CD14-positive monocyte (primary cell): ENCODE measurements at regions not wholly inside any gene's neighbourhood (a gene's known extent, or its start where the extent isn't known, plus 50 kb on each side); places are given as distances from the start of the nearest gene placed in this dataset.
"Not testable (repeated sequence)": the region's sequence is repeated elsewhere in the genome, so short reads cannot be mapped to it uniquely, and the experiment has no call there.

Experiments used
- DNase-seq, 3 donors: peaks; one replicate each; pipeline ENCODE4 v3.0.0-alpha.2; 2011 to 2022
- H2AFZ ChIP-seq: 2 replicates; pipeline ENCODE4 v1.6.0; 2012; ENCODE audit warnings: mild to moderate bottlenecking, low read depth, low read length, inconsistent platforms; ENCODE audit not compliant: insufficient read depth, poor library complexity, severe bottlenecking
- H3K27ac ChIP-seq, 2 donors: 1 replicate in 1 of 2; 2 replicates in 1 of 2; pipeline ENCODE4 v1.5.1; 2012 to 2013; ENCODE audit warnings: low read length in 2 of 2, control low read depth in 1 of 2, inconsistent platforms in 1 of 2, low read depth in 1 of 2, mild to moderate bottlenecking in 1 of 2
- H3K27me3 ChIP-seq, 2 donors: one replicate each; pipeline versions ENCODE4 v1.6.0 to v1.6.1; 2011 to 2013; ENCODE audit warnings: low read length in 2 of 2; ENCODE audit not compliant: control insufficient read depth in 2 of 2, insufficient read depth in 2 of 2
- H3K36me3 ChIP-seq, 2 donors: replicated peaks in 1 of 2; 1 replicate in 1 of 2; 2 replicates in 1 of 2; pipeline versions ENCODE4 v1.5.1 to v1.6.1; 2012 to 2013; ENCODE audit warnings: low read length in 2 of 2, control low read depth in 1 of 2, inconsistent platforms in 1 of 2, mild to moderate bottlenecking in 1 of 2; ENCODE audit not compliant: insufficient read depth in 2 of 2, control insufficient read depth in 1 of 2
- H3K4me1 ChIP-seq, 2 donors: 1 replicate in 1 of 2; 2 replicates in 1 of 2; pipeline versions ENCODE4 v1.5.1 to v1.6.1; 2012 to 2013; ENCODE audit warnings: low read length in 2 of 2, control low read depth in 1 of 2, inconsistent platforms in 1 of 2, mild to moderate bottlenecking in 1 of 2, moderate library complexity in 1 of 2; ENCODE audit not compliant: insufficient read depth in 2 of 2, control insufficient read depth in 1 of 2
- H3K4me2 ChIP-seq: replicated peaks from 2 replicates; pipeline ENCODE3; 2012; ENCODE audit warnings: low read length, moderate library complexity, mild to moderate bottlenecking; ENCODE audit not compliant: poor library complexity, severe bottlenecking; ENCODE audit errors: extremely low read depth
- H3K4me3 ChIP-seq, 3 experiments: fragments of 200-600 bp in 1 of 3; sonication (generic) in 1 of 3; replicated peaks in 1 of 3; 1 replicate in 2 of 3; 2 replicates in 1 of 3; pipeline ENCODE4 v1.5.1; 2011 to 2013; ENCODE audit warnings: low read length in 3 of 3, mild to moderate bottlenecking in 3 of 3, control low read depth in 2 of 3, low read depth in 2 of 3, inconsistent platforms in 1 of 3, moderate library complexity in 1 of 3
- H3K79me2 ChIP-seq: 2 replicates; pipeline ENCODE4 v1.6.0; 2012; ENCODE audit warnings: mild to moderate bottlenecking, control low read depth, inconsistent platforms, low read length, moderate library complexity; ENCODE audit not compliant: insufficient read depth
- H3K9ac ChIP-seq: 2 replicates; pipeline ENCODE4 v1.6.0; 2017; ENCODE audit warnings: low read length, mild to moderate bottlenecking; ENCODE audit not compliant: insufficient read depth, poor library complexity, severe bottlenecking
- H3K9me3 ChIP-seq, 2 donors: replicated peaks in 1 of 2; 1 replicate in 1 of 2; 2 replicates in 1 of 2; pipeline versions ENCODE4 v1.5.1 to v1.6.1; 2012 to 2013; ENCODE audit warnings: low read length in 2 of 2, control low read depth in 1 of 2; ENCODE audit not compliant: control insufficient read depth in 1 of 2, insufficient read depth in 1 of 2
- H4K20me1 ChIP-seq: 2 replicates; pipeline ENCODE4 v1.6.0; 2012; ENCODE audit warnings: mild to moderate bottlenecking, low read length, control low read depth, moderate library complexity; ENCODE audit not compliant: insufficient read depth
- H3K27ac Mint-ChIP-seq, 7 donors: one replicate each; pipeline ENCODE4 v1.8.0; 2020; ENCODE audit warnings: mild to moderate bottlenecking in 7 of 7, mixed read lengths in 7 of 7, moderate library complexity in 6 of 7, inconsistent platforms in 2 of 7
- H3K27me3 Mint-ChIP-seq, 3 donors: one replicate each; pipeline ENCODE4 v1.8.0; 2021 to 2022; ENCODE audit warnings: low read depth in 3 of 3, mild to moderate bottlenecking in 3 of 3, mixed read lengths in 3 of 3, moderate library complexity in 3 of 3, inconsistent platforms in 1 of 3
- H3K36me3 Mint-ChIP-seq, 2 donors: one replicate each; pipeline ENCODE4 v1.8.0; 2020; ENCODE audit warnings: mixed read lengths in 2 of 2, inconsistent platforms in 1 of 2, mild to moderate bottlenecking in 1 of 2
- H3K4me1 Mint-ChIP-seq: one replicate; pipeline ENCODE4 v1.8.0; 2020; ENCODE audit warnings: mild to moderate bottlenecking, mixed read lengths
- H3K4me3 Mint-ChIP-seq, 2 donors: one replicate each; pipeline ENCODE4 v1.8.0; 2020; ENCODE audit warnings: mild to moderate bottlenecking in 2 of 2, mixed read lengths in 2 of 2, moderate library complexity in 1 of 2
- H3K9me3 Mint-ChIP-seq, 7 donors: one replicate each; pipeline ENCODE4 v1.8.0; 2020 to 2022; ENCODE audit warnings: mixed read lengths in 7 of 7, mild to moderate bottlenecking in 6 of 7, moderate library complexity in 6 of 7, inconsistent platforms in 2 of 7
- WGBS: methylation state at CpG from one replicate; pipeline ENCODE4 v1.1.5; 2013; ENCODE audit warnings: missing lambda C conversion rate; ENCODE audit not compliant: insufficient coverage; 5-methylcytosine and 5-hydroxymethylcytosine counted together
- intact Hi-C, 2 donors: fragments of 100-400 bp; cut with micrococcal nuclease; formaldehyde crosslinking; loops; one replicate each; pipeline versions ENCODE4 v1.15.0 to v1.15.1; 2023
- TF ChIP-seq, protein P1 (sequence below): fragments of 200-600 bp; IDR thresholded peaks from one replicate; pipeline ENCODE4 v1.8.0; 2022; ENCODE audit warnings: antibody characterized with exemption, mild to moderate bottlenecking

DNA sequence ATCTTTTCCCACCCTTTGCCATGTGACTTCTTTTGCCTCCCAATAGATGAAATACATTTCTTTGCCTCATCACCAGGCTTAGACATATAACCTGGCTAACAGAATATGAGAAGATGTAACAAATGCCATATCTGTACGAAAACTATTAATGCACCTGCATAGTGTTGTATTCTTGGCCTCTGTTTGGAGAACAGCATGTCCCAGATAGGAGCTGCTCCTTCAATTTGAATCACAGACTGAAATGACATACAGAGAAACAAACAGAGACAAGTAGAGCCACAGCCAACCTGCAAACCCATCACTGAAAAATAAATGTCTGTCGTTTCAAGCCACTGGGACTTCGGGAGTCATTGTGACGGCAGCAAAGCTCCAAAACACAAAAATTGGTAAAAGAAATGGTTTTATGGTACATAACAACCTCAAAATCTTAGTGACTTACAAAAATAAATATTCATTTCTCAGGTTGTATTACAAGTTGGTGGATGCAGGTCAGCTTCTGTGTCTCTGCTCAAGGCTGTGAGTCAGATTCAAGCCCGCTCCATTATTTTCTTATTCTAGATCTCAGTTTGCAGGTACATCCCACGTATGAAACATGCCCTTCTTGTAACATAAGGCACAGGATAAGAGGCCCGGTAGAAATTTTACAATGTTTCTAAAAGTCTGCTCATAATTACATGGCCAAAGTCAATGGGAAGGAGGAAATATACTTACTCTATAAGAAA lies 171.3 kb upstream of the SOX6 start:
- Histone ChIP-seq H2AFZ (no peak overlapping the region), H3K36me3 (no peaks in the 10 kb centered on the region), H3K4me3 (no peak overlapping the region), H3K27ac (no peak overlapping the region), H3K4me1 (no peaks in the 10 kb centered on the region), H3K27me3 (no peaks in the 10 kb centered on the region), H3K4me2 (no peak overlapping the region), H3K79me2 (no peaks in the 10 kb centered on the region), H3K9me3 (no peaks in the 10 kb centered on the region), H4K20me1 (no peaks in the 10 kb centered on the region), H3K9ac (no peak overlapping the region)
- no peaks in the 10 kb centered on the region for H3K4me1 Mint-ChIP-seq
- 70% methylated on average over 2 of the region's 7 CpGs for WGBS
- no peak for DNase-seq
- intact Hi-C loops: no loop called here
- H3K27me3 Mint-ChIP-seq: peaks cover 0 to 2% (median 0%) of the 10 kb centered on the region in 3 donors
- TF ChIP-seq, protein P1, sequence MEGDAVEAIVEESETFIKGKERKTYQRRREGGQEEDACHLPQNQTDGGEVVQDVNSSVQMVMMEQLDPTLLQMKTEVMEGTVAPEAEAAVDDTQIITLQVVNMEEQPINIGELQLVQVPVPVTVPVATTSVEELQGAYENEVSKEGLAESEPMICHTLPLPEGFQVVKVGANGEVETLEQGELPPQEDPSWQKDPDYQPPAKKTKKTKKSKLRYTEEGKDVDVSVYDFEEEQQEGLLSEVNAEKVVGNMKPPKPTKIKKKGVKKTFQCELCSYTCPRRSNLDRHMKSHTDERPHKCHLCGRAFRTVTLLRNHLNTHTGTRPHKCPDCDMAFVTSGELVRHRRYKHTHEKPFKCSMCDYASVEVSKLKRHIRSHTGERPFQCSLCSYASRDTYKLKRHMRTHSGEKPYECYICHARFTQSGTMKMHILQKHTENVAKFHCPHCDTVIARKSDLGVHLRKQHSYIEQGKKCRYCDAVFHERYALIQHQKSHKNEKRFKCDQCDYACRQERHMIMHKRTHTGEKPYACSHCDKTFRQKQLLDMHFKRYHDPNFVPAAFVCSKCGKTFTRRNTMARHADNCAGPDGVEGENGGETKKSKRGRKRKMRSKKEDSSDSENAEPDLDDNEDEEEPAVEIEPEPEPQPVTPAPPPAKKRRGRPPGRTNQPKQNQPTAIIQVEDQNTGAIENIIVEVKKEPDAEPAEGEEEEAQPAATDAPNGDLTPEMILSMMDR: no peak
- H3K9me3 Mint-ChIP-seq: peaks cover 0 to 4% (median 0%) of the 10 kb centered on the region in 7 donors
- no peak overlapping the region for H3K4me3 Mint-ChIP-seq
- no peak overlapping the region for H3K27ac Mint-ChIP-seq
- H3K36me3 Mint-ChIP-seq: no peaks in the 10 kb centered on the region

DNA sequence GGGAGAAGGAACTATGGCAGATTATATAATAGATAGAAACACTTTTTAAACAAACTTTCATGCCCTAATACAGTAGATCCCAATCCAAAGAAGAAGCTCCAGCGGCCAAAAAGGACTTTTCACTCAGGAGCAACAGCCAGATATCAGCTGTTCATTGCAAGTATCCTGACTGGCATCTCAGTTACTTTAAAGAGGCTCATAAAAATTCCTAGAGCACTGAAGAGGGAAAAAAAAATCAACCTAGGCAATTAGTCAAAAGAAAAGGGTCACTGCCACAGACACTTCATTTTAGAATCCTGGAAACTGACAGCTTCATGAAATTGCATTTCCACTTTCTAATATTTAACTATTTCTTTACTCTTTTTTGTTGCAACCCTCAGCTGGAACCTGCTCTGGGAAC lies 170.6 kb upstream of the SOX6 start:
- no CpG with 5 or more reads among the region's 1 CpG for WGBS
- Mint-ChIP-seq H3K27ac (no peak overlapping the region), H3K36me3 (no peaks in the 10 kb centered on the region), H3K4me1 (no peaks in the 10 kb centered on the region), H3K27me3 (peaks cover 0 to 2% (median 0%) of the 10 kb centered on the region in 3 donors), H3K9me3 (peaks cover 0 to 7% (median 2%) of the 10 kb centered on the region in 7 donors), H3K4me3 (no peak overlapping the region)
- Histone ChIP-seq H3K4me3 (no peak overlapping the region), H3K4me2 (no peak overlapping the region), H3K9ac (no peak overlapping the region), H3K36me3 (no peaks in the 10 kb centered on the region), H3K9me3 (no peaks in the 10 kb centered on the region), H4K20me1 (no peaks in the 10 kb centered on the region), H3K4me1 (no peaks in the 10 kb centered on the region), H3K27ac (no peak overlapping the region), H2AFZ (no peak overlapping the region), H3K79me2 (no peaks in the 10 kb centered on the region), H3K27me3 (no peaks in the 10 kb centered on the region)
- intact Hi-C loops: no loop called here
- no peak for DNase-seq
- TF ChIP-seq, protein P1: no peak

- peaks cover 10 to 15% (median 12%) of the 10 kb centered on the region in 7 donors for H3K9me3 Mint-ChIP-seq
- H3K4me2 ChIP-seq, H3K27me3 ChIP-seq, H3K4me1 ChIP-seq, H3K27ac ChIP-seq, H3K9ac ChIP-seq, DNase-seq, H4K20me1 ChIP-seq, H3K4me3 Mint-ChIP-seq, H3K4me1 Mint-ChIP-seq, H2AFZ ChIP-seq, H3K27me3 Mint-ChIP-seq, intact Hi-C loops, H3K36me3 ChIP-seq, H3K27ac Mint-ChIP-seq, H3K36me3 Mint-ChIP-seq, H3K4me3 ChIP-seq, H3K79me2 ChIP-seq, H3K9me3 ChIP-seq: not testable (repeated sequence)
- WGBS: 95% methylated on average over 8 of the region's 11 CpGs
These were observed 164.4 kb upstream of the SOX6 start for GRCh38 chr11:16520713-16521112.
